CD14-positive monocyte (primary cell): ENCODE measurements at regions not wholly inside any gene's neighbourhood (a gene's known extent, or its start where the extent isn't known, plus 50 kb on each side); places are given as distances from the start of the nearest gene placed in this dataset.

Experiments used
- DNase-seq, 3 donors: peaks; one replicate each; pipeline ENCODE4 v3.0.0-alpha.2; 2011 to 2022
- H2AFZ ChIP-seq: 2 replicates; pipeline ENCODE4 v1.6.0; 2012; ENCODE audit warnings: mild to moderate bottlenecking, low read depth, low read length, inconsistent platforms; ENCODE audit not compliant: insufficient read depth, poor library complexity, severe bottlenecking
- H3K27ac ChIP-seq, 2 donors: 1 replicate in 1 of 2; 2 replicates in 1 of 2; pipeline ENCODE4 v1.5.1; 2012 to 2013; ENCODE audit warnings: low read length in 2 of 2, control low read depth in 1 of 2, inconsistent platforms in 1 of 2, low read depth in 1 of 2, mild to moderate bottlenecking in 1 of 2
- H3K27me3 ChIP-seq, 2 donors: one replicate each; pipeline versions ENCODE4 v1.6.0 to v1.6.1; 2011 to 2013; ENCODE audit warnings: low read length in 2 of 2; ENCODE audit not compliant: control insufficient read depth in 2 of 2, insufficient read depth in 2 of 2
- H3K36me3 ChIP-seq, 2 donors: replicated peaks in 1 of 2; 1 replicate in 1 of 2; 2 replicates in 1 of 2; pipeline versions ENCODE4 v1.5.1 to v1.6.1; 2012 to 2013; ENCODE audit warnings: low read length in 2 of 2, control low read depth in 1 of 2, inconsistent platforms in 1 of 2, mild to moderate bottlenecking in 1 of 2; ENCODE audit not compliant: insufficient read depth in 2 of 2, control insufficient read depth in 1 of 2
- H3K4me1 ChIP-seq, 2 donors: 1 replicate in 1 of 2; 2 replicates in 1 of 2; pipeline versions ENCODE4 v1.5.1 to v1.6.1; 2012 to 2013; ENCODE audit warnings: low read length in 2 of 2, control low read depth in 1 of 2, inconsistent platforms in 1 of 2, mild to moderate bottlenecking in 1 of 2, moderate library complexity in 1 of 2; ENCODE audit not compliant: insufficient read depth in 2 of 2, control insufficient read depth in 1 of 2
- H3K4me2 ChIP-seq: replicated peaks from 2 replicates; pipeline ENCODE3; 2012; ENCODE audit warnings: low read length, moderate library complexity, mild to moderate bottlenecking; ENCODE audit not compliant: poor library complexity, severe bottlenecking; ENCODE audit errors: extremely low read depth
- H3K4me3 ChIP-seq, 3 experiments: fragments of 200-600 bp in 1 of 3; sonication (generic) in 1 of 3; replicated peaks in 1 of 3; 1 replicate in 2 of 3; 2 replicates in 1 of 3; pipeline ENCODE4 v1.5.1; 2011 to 2013; ENCODE audit warnings: low read length in 3 of 3, mild to moderate bottlenecking in 3 of 3, control low read depth in 2 of 3, low read depth in 2 of 3, inconsistent platforms in 1 of 3, moderate library complexity in 1 of 3
- H3K79me2 ChIP-seq: 2 replicates; pipeline ENCODE4 v1.6.0; 2012; ENCODE audit warnings: mild to moderate bottlenecking, control low read depth, inconsistent platforms, low read length, moderate library complexity; ENCODE audit not compliant: insufficient read depth
- H3K9ac ChIP-seq: 2 replicates; pipeline ENCODE4 v1.6.0; 2017; ENCODE audit warnings: low read length, mild to moderate bottlenecking; ENCODE audit not compliant: insufficient read depth, poor library complexity, severe bottlenecking
- H3K9me3 ChIP-seq, 2 donors: replicated peaks in 1 of 2; 1 replicate in 1 of 2; 2 replicates in 1 of 2; pipeline versions ENCODE4 v1.5.1 to v1.6.1; 2012 to 2013; ENCODE audit warnings: low read length in 2 of 2, control low read depth in 1 of 2; ENCODE audit not compliant: control insufficient read depth in 1 of 2, insufficient read depth in 1 of 2
- H4K20me1 ChIP-seq: 2 replicates; pipeline ENCODE4 v1.6.0; 2012; ENCODE audit warnings: mild to moderate bottlenecking, low read length, control low read depth, moderate library complexity; ENCODE audit not compliant: insufficient read depth
- H3K27ac Mint-ChIP-seq, 7 donors: one replicate each; pipeline ENCODE4 v1.8.0; 2020; ENCODE audit warnings: mild to moderate bottlenecking in 7 of 7, mixed read lengths in 7 of 7, moderate library complexity in 6 of 7, inconsistent platforms in 2 of 7
- H3K27me3 Mint-ChIP-seq, 3 donors: one replicate each; pipeline ENCODE4 v1.8.0; 2021 to 2022; ENCODE audit warnings: low read depth in 3 of 3, mild to moderate bottlenecking in 3 of 3, mixed read lengths in 3 of 3, moderate library complexity in 3 of 3, inconsistent platforms in 1 of 3
- H3K36me3 Mint-ChIP-seq, 2 donors: one replicate each; pipeline ENCODE4 v1.8.0; 2020; ENCODE audit warnings: mixed read lengths in 2 of 2, inconsistent platforms in 1 of 2, mild to moderate bottlenecking in 1 of 2
- H3K4me1 Mint-ChIP-seq: one replicate; pipeline ENCODE4 v1.8.0; 2020; ENCODE audit warnings: mild to moderate bottlenecking, mixed read lengths
- H3K4me3 Mint-ChIP-seq, 2 donors: one replicate each; pipeline ENCODE4 v1.8.0; 2020; ENCODE audit warnings: mild to moderate bottlenecking in 2 of 2, mixed read lengths in 2 of 2, moderate library complexity in 1 of 2
- H3K9me3 Mint-ChIP-seq, 7 donors: one replicate each; pipeline ENCODE4 v1.8.0; 2020 to 2022; ENCODE audit warnings: mixed read lengths in 7 of 7, mild to moderate bottlenecking in 6 of 7, moderate library complexity in 6 of 7, inconsistent platforms in 2 of 7
- WGBS: methylation state at CpG from one replicate; pipeline ENCODE4 v1.1.5; 2013; ENCODE audit warnings: missing lambda C conversion rate; ENCODE audit not compliant: insufficient coverage; 5-methylcytosine and 5-hydroxymethylcytosine counted together
- intact Hi-C, 2 donors: fragments of 100-400 bp; cut with micrococcal nuclease; formaldehyde crosslinking; loops; one replicate each; pipeline versions ENCODE4 v1.15.0 to v1.15.1; 2023
- TF ChIP-seq, protein P1 (sequence below): fragments of 200-600 bp; IDR thresholded peaks from one replicate; pipeline ENCODE4 v1.8.0; 2022; ENCODE audit warnings: antibody characterized with exemption, mild to moderate bottlenecking

DNA sequence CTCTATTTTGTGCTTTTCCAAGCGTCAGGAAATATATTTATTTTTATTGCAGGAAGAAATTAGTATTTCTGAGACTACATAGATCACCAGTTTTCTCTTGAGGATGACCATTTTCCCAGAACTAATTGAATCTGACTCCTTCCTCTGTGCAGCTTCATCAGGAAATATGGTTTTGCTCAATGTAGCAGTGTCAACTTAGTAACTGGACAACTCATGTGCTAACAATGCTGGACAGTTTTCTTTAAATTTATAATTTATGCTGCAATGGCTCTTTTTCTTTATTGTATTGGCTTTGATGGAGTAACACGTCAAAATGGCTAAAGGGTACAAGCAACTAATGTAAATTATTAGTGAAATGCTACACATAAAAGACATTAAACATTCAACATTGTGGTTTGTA is 531.5 kb downstream of the ANKRD50 start:
- WGBS = no CpG with 5 or more reads among the region's 2 CpGs
- intact Hi-C loops = no loop called here
- Histone ChIP-seq H3K9me3 (peaks cover 0 to 3% of the 10 kb centered on the region in 2 donors), H3K79me2 (no peaks in the 10 kb centered on the region), H3K27me3 (no peaks in the 10 kb centered on the region), H3K27ac (no peak overlapping the region), H3K4me2 (no peak overlapping the region), H3K36me3 (no peaks in the 10 kb centered on the region), H2AFZ (no peak overlapping the region), H3K4me1 (no peaks in the 10 kb centered on the region), H3K9ac (no peak overlapping the region), H4K20me1 (no peaks in the 10 kb centered on the region), H3K4me3 (no peak overlapping the region)
- Mint-ChIP-seq H3K9me3 (peaks cover 1 to 11% (median 4%) of the 10 kb centered on the region in 7 donors), H3K4me1 (no peaks in the 10 kb centered on the region), H3K27me3 (no peaks in the 10 kb centered on the region), H3K36me3 (no peaks in the 10 kb centered on the region), H3K27ac (no peak overlapping the region), H3K4me3 (no peak overlapping the region)
- TF ChIP-seq, protein P1, sequence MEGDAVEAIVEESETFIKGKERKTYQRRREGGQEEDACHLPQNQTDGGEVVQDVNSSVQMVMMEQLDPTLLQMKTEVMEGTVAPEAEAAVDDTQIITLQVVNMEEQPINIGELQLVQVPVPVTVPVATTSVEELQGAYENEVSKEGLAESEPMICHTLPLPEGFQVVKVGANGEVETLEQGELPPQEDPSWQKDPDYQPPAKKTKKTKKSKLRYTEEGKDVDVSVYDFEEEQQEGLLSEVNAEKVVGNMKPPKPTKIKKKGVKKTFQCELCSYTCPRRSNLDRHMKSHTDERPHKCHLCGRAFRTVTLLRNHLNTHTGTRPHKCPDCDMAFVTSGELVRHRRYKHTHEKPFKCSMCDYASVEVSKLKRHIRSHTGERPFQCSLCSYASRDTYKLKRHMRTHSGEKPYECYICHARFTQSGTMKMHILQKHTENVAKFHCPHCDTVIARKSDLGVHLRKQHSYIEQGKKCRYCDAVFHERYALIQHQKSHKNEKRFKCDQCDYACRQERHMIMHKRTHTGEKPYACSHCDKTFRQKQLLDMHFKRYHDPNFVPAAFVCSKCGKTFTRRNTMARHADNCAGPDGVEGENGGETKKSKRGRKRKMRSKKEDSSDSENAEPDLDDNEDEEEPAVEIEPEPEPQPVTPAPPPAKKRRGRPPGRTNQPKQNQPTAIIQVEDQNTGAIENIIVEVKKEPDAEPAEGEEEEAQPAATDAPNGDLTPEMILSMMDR = no peak
- no peak for DNase-seq

DNA sequence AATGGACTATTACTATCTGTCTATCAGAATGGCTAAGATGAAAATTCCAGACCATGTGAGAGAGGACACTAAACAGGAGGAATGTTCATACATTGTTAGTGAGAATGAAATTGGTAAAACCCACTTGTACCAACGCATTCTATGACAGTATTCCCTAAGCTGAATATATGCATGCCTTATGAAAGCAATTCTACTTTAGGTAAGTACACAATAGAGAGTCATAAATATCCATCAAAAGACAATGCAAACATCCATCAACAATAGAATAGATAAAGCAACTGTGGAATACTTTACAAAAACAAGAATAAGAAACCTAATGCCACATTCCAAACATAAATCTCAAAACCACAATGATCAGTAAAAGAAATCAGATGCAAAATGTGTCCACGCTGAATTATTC is 529.3 kb downstream of the ANKRD50 start:
- H3K36me3 ChIP-seq = no peaks in the 10 kb centered on the region
- no peaks in the 10 kb centered on the region for H3K4me1 Mint-ChIP-seq
- H3K4me3 ChIP-seq = no peak overlapping the region
- H3K9me3 ChIP-seq = peaks cover 0 to 3% of the 10 kb centered on the region in 2 donors
- DNase-seq = no peak
- H3K27ac Mint-ChIP-seq = no peak overlapping the region
- H3K27me3 ChIP-seq = no peaks in the 10 kb centered on the region
- no peak overlapping the region for H3K4me2 ChIP-seq
- no peak overlapping the region for H3K4me3 Mint-ChIP-seq
- TF ChIP-seq, protein P1 = no peak
- H3K36me3 Mint-ChIP-seq = no peaks in the 10 kb centered on the region
- intact Hi-C loops = no loop called here
- H3K27me3 Mint-ChIP-seq = no peaks in the 10 kb centered on the region
- no CpG with 5 or more reads among the region's 2 CpGs for WGBS
- no peak overlapping the region for H3K9ac ChIP-seq
- H2AFZ ChIP-seq = no peak overlapping the region
- H3K79me2 ChIP-seq = no peaks in the 10 kb centered on the region
- no peak overlapping the region for H3K27ac ChIP-seq
- H3K4me1 ChIP-seq = no peaks in the 10 kb centered on the region
- H3K9me3 Mint-ChIP-seq = peaks cover 1 to 11% (median 4%) of the 10 kb centered on the region in 7 donors
- no peaks in the 10 kb centered on the region for H4K20me1 ChIP-seq
